ENCODE measurements at regions not wholly inside any gene's neighbourhood (a gene's known extent, or its start where the extent isn't known, plus 50 kb on each side); places are given as distances from the start of the nearest gene placed in this dataset.

DNA sequence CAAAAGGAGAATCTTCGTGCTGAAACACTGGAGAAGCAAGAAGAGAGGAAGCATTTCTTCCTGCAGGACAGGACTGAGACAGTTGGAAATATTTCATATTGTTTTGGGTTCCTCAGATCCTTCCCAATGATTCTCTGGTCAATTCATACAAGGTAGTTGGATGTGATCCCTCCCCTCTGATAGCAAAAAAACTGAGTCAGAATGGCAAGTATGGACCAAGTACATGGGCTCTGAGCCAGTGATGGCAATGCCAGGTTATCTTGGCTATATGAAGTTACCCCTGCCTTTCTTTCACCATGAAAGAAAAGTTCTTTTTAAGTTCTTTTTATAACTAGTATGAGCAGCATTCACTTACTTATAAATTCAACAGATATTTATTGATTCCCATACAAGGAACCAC is 124.4 kb upstream of the PTPRZ1 start:
- WGBS: 48% methylated on average over 1 of the region's 1 CpG
- TF ChIP-seq EP300 (IDR thresholded peaks at IDR 0.05): no peak
- no peak for TF ChIP-seq POLR2A (IDR thresholded peaks at IDR 0.05; ENCODE audit: low read depth)
- no peak for TF ChIP-seq POLR2AphosphoS5 (IDR thresholded peaks at IDR 0.05)
- TF ChIP-seq, protein P1, sequence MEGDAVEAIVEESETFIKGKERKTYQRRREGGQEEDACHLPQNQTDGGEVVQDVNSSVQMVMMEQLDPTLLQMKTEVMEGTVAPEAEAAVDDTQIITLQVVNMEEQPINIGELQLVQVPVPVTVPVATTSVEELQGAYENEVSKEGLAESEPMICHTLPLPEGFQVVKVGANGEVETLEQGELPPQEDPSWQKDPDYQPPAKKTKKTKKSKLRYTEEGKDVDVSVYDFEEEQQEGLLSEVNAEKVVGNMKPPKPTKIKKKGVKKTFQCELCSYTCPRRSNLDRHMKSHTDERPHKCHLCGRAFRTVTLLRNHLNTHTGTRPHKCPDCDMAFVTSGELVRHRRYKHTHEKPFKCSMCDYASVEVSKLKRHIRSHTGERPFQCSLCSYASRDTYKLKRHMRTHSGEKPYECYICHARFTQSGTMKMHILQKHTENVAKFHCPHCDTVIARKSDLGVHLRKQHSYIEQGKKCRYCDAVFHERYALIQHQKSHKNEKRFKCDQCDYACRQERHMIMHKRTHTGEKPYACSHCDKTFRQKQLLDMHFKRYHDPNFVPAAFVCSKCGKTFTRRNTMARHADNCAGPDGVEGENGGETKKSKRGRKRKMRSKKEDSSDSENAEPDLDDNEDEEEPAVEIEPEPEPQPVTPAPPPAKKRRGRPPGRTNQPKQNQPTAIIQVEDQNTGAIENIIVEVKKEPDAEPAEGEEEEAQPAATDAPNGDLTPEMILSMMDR (IDR thresholded peaks at IDR 0.05): no peak
- H3K27me3 ChIP-seq: no peaks in the 10 kb centered on the region
- no peaks in the 10 kb centered on the region for H3K9me3 ChIP-seq
- no peaks in the 10 kb centered on the region for H3K4me1 ChIP-seq
- no peaks in the 10 kb centered on the region for H3K36me3 ChIP-seq
- no peak for DNase-seq (ENCODE audit: extremely low spot score)
- intact Hi-C loops (cut with DNase I): no loop called here
- no peak overlapping the region for H3K27ac ChIP-seq (replicated peaks in 1 of 4)
- H3K4me3 ChIP-seq: no peak overlapping the region

DNA sequence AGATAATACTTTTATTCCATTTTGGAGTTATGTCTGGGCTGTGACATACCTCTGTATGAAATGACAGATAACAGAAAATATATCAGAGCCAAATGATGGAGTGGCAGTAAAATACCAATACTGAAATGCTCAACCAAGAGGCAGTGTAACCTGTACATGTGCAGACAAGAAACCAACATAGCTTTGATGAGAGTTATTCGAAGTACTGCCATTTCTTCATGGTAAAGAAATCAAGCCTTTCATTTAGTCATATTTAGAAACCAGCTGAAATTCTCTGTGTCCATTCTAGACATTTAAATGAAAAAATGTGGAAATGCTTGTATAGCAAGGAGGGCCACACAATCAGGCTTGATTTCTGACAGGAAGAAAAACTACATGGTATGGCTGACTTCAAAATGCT is 127.1 kb upstream of the PTPRZ1 start:
- TF ChIP-seq, protein P1 (IDR thresholded peaks at IDR 0.05): no peak
- TF ChIP-seq POLR2AphosphoS5 (IDR thresholded peaks at IDR 0.05) (no peak), EP300 (IDR thresholded peaks at IDR 0.05) (no peak), POLR2A (IDR thresholded peaks at IDR 0.05; ENCODE audit: low read depth) (no peak)
- H3K27me3 ChIP-seq: no peaks in the 10 kb centered on the region
- H3K9me3 ChIP-seq: no peaks in the 10 kb centered on the region
- H3K36me3 ChIP-seq: no peaks in the 10 kb centered on the region
- intact Hi-C loops (cut with DNase I): no loop called here
- no peak overlapping the region for H3K27ac ChIP-seq (replicated peaks in 1 of 4)
- H3K4me1 ChIP-seq: no peaks in the 10 kb centered on the region
- DNase-seq (ENCODE audit: extremely low spot score): no peak
- no peak overlapping the region for H3K4me3 ChIP-seq
- 83% methylated on average over 1 of the region's 1 CpG for WGBS

DNA sequence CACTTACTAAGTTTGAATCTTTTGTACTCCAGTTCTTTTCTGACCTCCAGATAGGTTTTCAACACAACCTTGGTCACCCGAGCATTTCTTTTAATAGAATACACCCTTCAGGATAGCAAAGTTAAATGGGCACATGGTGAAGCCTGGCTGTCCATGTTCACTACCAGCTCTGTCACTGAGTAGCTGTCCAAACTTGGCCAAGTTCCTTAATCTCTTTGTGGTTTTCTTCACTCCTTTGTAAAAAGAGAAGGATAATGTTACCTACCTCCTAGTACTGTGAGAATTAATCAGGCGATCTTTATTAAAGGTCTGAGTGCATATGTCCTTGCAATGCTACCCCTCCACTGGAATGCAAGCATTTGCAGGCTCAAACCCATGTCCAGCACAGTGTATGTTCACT is 128.1 kb upstream of the PTPRZ1 start:
- H3K4me1 ChIP-seq: no peaks in the 10 kb centered on the region
- intact Hi-C loops (cut with DNase I): no loop called here
- no peaks in the 10 kb centered on the region for H3K9me3 ChIP-seq
- no peak for TF ChIP-seq POLR2A (IDR thresholded peaks at IDR 0.05; ENCODE audit: low read depth)
- TF ChIP-seq, protein P1 (IDR thresholded peaks at IDR 0.05): no peak
- TF ChIP-seq POLR2AphosphoS5 (IDR thresholded peaks at IDR 0.05): no peak
- no peak overlapping the region for H3K4me3 ChIP-seq
- H3K27me3 ChIP-seq: no peaks in the 10 kb centered on the region
- no peaks in the 10 kb centered on the region for H3K36me3 ChIP-seq
- DNase-seq (ENCODE audit: extremely low spot score): no peak
- 90% methylated on average over 2 of the region's 2 CpGs for WGBS
- H3K27ac ChIP-seq (replicated peaks in 1 of 4): no peak overlapping the region

DNA sequence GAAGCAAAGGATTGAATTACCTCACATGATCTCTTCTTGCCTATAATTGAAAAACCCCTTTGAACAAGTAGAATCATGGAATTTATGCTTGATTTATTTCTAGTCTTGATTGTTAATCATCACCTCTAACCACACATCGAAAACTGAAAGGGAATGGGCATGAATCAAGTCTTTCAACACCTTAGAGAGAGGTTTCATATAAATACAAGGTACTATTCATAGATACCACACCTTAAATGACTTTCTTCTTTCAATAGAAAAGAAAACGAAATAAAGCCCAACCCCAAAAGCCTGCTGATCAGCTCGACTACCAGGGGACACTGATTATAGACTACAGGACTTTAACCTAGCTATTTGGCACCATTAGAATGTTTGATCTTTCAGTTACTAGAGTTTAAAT is 128.6 kb upstream of the PTPRZ1 start:
- intact Hi-C loops (cut with DNase I): no loop called here
- no peaks in the 10 kb centered on the region for H3K36me3 ChIP-seq
- no peak overlapping the region for H3K27ac ChIP-seq (replicated peaks in 1 of 4)
- H3K9me3 ChIP-seq: no peaks in the 10 kb centered on the region
- TF ChIP-seq POLR2A (IDR thresholded peaks at IDR 0.05; ENCODE audit: low read depth) (no peak), POLR2AphosphoS5 (IDR thresholded peaks at IDR 0.05) (no peak), EP300 (IDR thresholded peaks at IDR 0.05) (no peak)
- TF ChIP-seq, protein P1 (IDR thresholded peaks at IDR 0.05): no peak
- WGBS: 67% methylated on average over 3 of the region's 3 CpGs
- no peak for DNase-seq (ENCODE audit: extremely low spot score)
- H3K4me1 ChIP-seq: no peaks in the 10 kb centered on the region
- H3K4me3 ChIP-seq: no peak overlapping the region
- no peaks in the 10 kb centered on the region for H3K27me3 ChIP-seq

DNA sequence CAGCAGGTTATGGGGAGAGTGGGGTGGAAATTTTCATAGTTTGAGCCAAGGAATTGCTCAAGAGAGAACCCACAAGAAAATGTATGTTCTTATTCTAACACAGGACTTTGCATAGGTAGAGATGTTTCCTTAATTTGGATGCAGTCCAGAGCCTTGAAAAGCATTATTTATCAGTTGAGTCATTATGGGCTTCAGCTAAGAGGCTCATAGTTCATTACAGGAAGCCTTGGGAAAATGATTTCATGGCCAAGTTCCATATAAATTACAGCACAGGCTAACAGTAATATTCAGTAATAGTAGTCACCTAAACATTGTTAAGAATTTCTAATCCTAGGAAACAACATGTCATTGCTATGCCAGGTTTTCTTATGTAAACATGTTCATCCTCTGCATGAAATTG is 131.1 kb upstream of the PTPRZ1 start:
- TF ChIP-seq POLR2A (IDR thresholded peaks at IDR 0.05; ENCODE audit: low read depth) (no peak), POLR2AphosphoS5 (IDR thresholded peaks at IDR 0.05) (no peak), EP300 (IDR thresholded peaks at IDR 0.05) (no peak)
- TF ChIP-seq, protein P1 (IDR thresholded peaks at IDR 0.05): no peak
- Histone ChIP-seq H3K27me3 (no peaks in the 10 kb centered on the region), H3K27ac (replicated peaks in 1 of 4) (no peak overlapping the region), H3K9me3 (no peaks in the 10 kb centered on the region), H3K4me1 (no peaks in the 10 kb centered on the region), H3K4me3 (no peak overlapping the region), H3K36me3 (no peaks in the 10 kb centered on the region)
- intact Hi-C loops (cut with DNase I): no loop called here
- DNase-seq (ENCODE audit: extremely low spot score): no peak

Measured in esophagus muscularis mucosa (tissue), 4 donors.